Mucosa of rectum (tissue), 2 donors: ENCODE measurements at regions not wholly inside any gene's neighbourhood (a gene's known extent, or its start where the extent isn't known, plus 50 kb on each side); places are given as distances from the start of the nearest gene placed in this dataset.
"Not testable (repeated sequence)": the region's sequence is repeated elsewhere in the genome, so short reads cannot be mapped to it uniquely, and the experiment has no call there.

Experiments used
- H3K27ac ChIP-seq, 2 donors: one replicate each; pipeline ENCODE4 v1.7.0; 2013; ENCODE audit warnings: inconsistent platforms in 2 of 2, low read depth in 2 of 2, low read length in 2 of 2
- H3K27me3 ChIP-seq, 2 donors: one replicate each; pipeline ENCODE4 v1.7.0; 2013; ENCODE audit warnings: low read length in 2 of 2; ENCODE audit not compliant: control insufficient read depth in 2 of 2, insufficient read depth in 2 of 2
- H3K36me3 ChIP-seq, 2 donors: one replicate each; pipeline ENCODE4 v1.7.0; 2013; ENCODE audit warnings: low read length in 2 of 2; ENCODE audit not compliant: control insufficient read depth in 2 of 2, insufficient read depth in 2 of 2
- H3K4me1 ChIP-seq, 2 donors: one replicate each; pipeline ENCODE4 v1.7.0; 2013; ENCODE audit warnings: low read length in 2 of 2, mild to moderate bottlenecking in 1 of 2; ENCODE audit not compliant: control insufficient read depth in 2 of 2, insufficient read depth in 2 of 2
- H3K4me3 ChIP-seq, 2 donors: one replicate each; pipeline ENCODE4 v1.7.0; 2013; ENCODE audit warnings: low read length in 2 of 2
- H3K9ac ChIP-seq, 2 donors: one replicate each; pipeline ENCODE4 v1.7.0; 2013; ENCODE audit warnings: low read length in 2 of 2, low read depth in 1 of 2, mild to moderate bottlenecking in 1 of 2
- H3K9me3 ChIP-seq, 2 donors: one replicate each; pipeline ENCODE4 v1.7.0; 2013; ENCODE audit warnings: low read length in 2 of 2; ENCODE audit not compliant: control insufficient read depth in 2 of 2
- donor health status: healthy.
- donor health status: Normal muscosa, but diverticular disease.

DNA sequence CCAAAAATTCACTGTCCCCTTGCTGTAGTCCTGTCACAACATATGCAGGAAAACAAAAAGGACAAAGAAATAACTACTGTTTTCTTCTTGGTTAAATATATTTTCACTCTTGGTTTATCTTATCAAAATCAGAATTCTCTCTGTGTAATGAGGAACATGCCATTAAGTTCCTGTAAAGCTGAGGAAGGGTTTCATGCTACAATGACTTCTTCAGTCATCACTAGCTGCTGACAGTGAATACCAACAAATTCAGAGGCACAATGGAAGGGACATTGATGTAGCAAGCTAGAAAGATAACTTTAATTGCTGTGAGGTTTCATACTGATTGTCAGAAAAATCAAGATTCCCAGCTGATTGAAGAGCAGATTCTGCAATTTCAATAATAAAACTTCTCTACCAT, 782.9 kb upstream of the HTR2C start:
- no peaks in the 10 kb centered on the region for H3K4me1 ChIP-seq
- no peak overlapping the region for H3K27ac ChIP-seq
- no peak overlapping the region for H3K9ac ChIP-seq
- H3K9me3 ChIP-seq: no peaks in the 10 kb centered on the region
- no peaks in the 10 kb centered on the region for H3K36me3 ChIP-seq
- no peak overlapping the region for H3K4me3 ChIP-seq
- no peaks in the 10 kb centered on the region for H3K27me3 ChIP-seq

DNA sequence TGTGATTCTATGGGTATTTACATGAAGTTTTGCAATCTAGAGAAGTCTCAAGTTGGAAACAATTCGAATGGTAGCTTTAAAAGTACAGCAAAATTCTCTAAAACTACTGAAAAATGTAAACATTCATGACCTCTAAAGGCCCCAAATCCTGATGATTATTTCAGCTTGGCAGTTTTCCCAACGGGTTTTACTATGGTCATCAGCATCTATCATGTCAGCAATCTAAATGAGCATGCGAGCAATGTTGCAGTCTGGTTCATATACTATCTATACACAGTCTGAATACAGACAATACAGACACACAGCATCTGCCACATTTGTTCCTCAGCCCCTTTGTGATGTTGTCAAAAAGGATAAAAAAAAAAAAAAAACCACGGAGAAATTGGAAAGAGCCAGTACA, 790.3 kb upstream of the HTR2C start:
- Histone ChIP-seq H3K4me3 (no peak overlapping the region), H3K27me3 (no peaks in the 10 kb centered on the region), H3K9ac (no peak overlapping the region), H3K27ac (no peak overlapping the region), H3K36me3 (no peaks in the 10 kb centered on the region), H3K4me1 (no peaks in the 10 kb centered on the region), H3K9me3 (no peaks in the 10 kb centered on the region)

DNA sequence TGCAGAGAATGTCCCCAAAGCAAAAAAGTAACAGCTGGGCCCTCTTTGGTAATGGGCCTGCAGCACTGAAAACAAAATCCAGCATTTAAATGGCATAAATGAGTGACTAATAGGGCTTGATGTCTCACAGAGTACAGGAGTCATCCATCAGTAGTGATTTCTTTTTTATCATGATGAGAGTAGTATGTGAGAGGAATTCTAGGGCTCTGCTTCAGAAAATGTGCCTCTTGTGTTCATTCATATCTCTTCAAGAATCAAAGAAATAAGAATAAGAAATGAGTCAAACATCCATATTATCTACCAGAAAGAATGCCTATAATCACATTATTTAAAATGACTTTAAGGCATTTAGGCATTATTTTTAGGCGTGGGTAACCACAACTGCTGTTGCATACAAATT, 792.9 kb upstream of the HTR2C start:
- H3K4me1 ChIP-seq: no peaks in the 10 kb centered on the region
- no peaks in the 10 kb centered on the region for H3K9me3 ChIP-seq
- no peaks in the 10 kb centered on the region for H3K27me3 ChIP-seq
- H3K27ac ChIP-seq: no peak overlapping the region
- no peak overlapping the region for H3K4me3 ChIP-seq
- no peak overlapping the region for H3K9ac ChIP-seq
- H3K36me3 ChIP-seq: no peaks in the 10 kb centered on the region

DNA sequence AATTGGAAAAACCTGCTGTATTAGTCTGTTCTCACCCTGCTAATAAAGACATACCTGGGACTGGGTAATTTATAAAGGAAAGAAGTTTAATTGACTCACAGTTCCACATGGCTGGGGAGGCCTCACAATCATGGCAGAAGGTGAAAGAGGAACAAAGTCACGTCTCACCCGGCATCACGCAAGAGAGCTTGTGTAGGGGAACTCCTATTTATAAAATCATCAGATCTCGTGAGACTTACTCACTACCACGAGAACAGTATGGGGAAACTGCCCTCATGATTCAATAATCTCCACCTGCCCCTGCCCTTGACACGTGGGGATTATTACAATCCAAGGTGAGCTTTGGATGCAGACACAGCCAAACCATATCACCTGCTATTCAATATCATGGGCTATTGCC, 799.1 kb upstream of the HTR2C start:
- H3K9me3 ChIP-seq, H3K4me1 ChIP-seq, H3K36me3 ChIP-seq, H3K9ac ChIP-seq, H3K27ac ChIP-seq, H3K27me3 ChIP-seq, H3K4me3 ChIP-seq: not testable (repeated sequence)

DNA sequence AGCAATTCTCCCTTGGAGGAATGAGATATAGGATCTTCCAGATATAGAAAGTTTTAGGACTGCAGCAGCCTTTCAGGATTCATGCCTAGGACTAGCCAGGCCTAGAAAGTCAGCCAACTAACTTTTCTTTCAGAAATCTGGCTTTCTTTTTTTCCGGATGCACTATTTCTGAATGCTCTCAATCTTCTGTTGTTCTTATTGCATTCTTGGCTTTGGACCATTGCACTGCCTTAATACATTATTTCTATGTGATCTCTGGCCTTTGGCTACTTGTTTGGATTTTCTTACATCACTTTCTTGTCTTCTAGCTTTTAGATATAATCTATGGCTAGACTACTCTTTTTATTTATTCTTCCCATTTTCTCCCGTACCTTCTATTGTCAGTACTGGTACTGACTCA, 813.1 kb upstream of the HTR2C start:
- Histone ChIP-seq H3K4me3 (no peak overlapping the region), H3K36me3 (no peaks in the 10 kb centered on the region), H3K27me3 (peaks cover 2 to 4% of the 10 kb centered on the region in 2 donors), H3K4me1 (no peaks in the 10 kb centered on the region), H3K9ac (no peak overlapping the region), H3K9me3 (no peaks in the 10 kb centered on the region), H3K27ac (no peak overlapping the region)

DNA sequence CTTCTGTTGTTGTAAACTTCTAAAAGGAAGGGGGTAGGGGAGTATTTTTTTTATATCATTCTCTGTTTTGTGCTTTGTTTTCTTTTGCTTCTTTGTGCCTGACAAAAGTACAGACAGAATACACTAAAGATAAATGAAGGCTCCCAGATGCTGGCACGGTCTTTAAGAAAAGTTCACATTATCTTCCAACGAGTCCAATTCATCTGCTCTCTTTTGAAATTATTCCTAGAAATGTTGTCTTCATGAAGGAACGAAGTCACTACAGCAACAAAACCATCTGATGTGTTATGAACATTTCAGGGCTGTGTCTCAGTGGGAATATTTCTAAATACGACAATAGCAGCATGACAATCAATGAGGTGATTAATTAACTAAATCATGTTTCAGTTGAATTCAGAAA, 813.8 kb upstream of the HTR2C start:
- Histone ChIP-seq H3K4me1 (no peaks in the 10 kb centered on the region), H3K36me3 (no peaks in the 10 kb centered on the region), H3K9me3 (no peaks in the 10 kb centered on the region), H3K4me3 (no peak overlapping the region), H3K9ac (no peak overlapping the region), H3K27me3 (peaks cover 2 to 4% of the 10 kb centered on the region in 2 donors), H3K27ac (no peak overlapping the region)

DNA sequence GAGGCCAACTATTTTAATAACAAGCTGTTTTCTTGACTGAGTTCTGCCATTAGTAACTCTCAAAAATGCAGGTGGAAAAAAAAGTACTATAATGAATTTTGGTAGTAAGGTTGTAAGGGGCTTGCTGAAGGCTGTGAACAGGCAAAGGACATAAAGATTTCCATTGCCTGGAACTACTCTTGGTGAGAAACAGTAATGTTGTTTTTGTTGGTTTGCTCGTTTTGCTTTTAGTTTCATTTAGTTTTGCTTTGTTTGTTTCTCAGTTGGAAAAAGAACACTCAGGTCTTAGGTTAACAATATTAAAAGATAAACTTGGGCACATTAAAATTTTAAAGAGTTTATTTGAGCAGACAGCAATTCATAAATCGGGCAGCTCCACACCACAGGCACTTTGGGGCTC, 824.5 kb upstream of the HTR2C start:
- H3K4me3 ChIP-seq: no peak overlapping the region
- H3K27me3 ChIP-seq: no peaks in the 10 kb centered on the region
- H3K27ac ChIP-seq: no peak overlapping the region
- H3K9ac ChIP-seq: no peak overlapping the region
- H3K9me3 ChIP-seq: no peaks in the 10 kb centered on the region
- H3K36me3 ChIP-seq: no peaks in the 10 kb centered on the region
- H3K4me1 ChIP-seq: no peaks in the 10 kb centered on the region

DNA sequence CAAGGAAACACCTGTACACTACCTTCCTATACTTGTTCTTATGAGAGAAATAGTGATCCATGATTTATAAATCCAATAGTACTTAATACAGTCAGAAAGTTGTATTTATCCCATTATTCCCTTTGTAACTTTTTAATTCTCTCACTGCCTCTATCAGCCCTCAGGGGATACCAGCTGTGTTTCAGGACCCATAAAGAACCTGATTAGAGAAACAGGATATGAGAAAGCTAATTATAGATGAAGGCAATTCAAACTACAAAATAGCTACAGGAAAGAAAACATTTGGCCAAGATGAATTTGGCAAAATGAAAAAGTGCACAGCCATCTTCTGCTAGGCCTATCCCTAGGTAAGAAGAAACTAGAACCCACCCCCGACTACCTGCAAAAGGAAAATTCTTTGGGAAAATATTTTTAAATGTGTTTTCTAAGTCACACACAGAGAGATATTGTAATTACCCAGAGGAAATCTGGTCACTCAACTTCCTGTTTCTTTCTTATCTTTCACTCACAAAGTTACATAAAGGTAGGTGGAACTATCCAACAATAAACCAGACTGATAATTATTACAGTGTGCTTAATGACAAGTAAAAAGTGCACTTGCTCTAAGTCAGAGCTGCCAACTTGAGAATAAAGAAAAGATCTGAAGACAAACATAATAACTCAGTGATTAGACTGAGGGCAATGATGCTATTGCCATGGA, 836.5 kb upstream of the HTR2C start:
- H3K9me3 ChIP-seq: peaks cover 0 to 1% of the 10 kb centered on the region in 2 donors
- H3K27ac ChIP-seq: no peak overlapping the region
- H3K27me3 ChIP-seq: no peaks in the 10 kb centered on the region
- no peak overlapping the region for H3K4me3 ChIP-seq
- no peaks in the 10 kb centered on the region for H3K4me1 ChIP-seq
- no peaks in the 10 kb centered on the region for H3K36me3 ChIP-seq
- H3K9ac ChIP-seq: no peak overlapping the region

DNA sequence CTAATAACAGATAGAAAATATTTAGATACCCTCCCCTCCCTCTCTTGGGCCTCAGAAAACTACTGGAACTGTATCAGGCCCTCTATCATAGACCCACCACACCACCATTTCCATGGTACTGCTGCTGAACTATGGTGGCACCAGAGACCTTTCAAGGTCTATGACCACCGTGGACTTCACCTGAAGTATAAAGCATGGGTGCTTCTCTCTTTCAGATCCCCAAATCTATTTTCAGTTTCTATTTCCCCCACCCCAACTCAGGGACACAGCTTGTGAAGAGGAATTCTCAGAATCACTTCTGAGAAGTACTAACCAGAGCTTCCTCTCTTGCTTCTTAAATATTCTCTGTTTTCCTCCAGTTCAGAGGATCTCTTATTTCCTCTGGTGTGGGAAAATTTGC, 840.8 kb upstream of the HTR2C start:
- H3K4me1 ChIP-seq: no peaks in the 10 kb centered on the region
- no peaks in the 10 kb centered on the region for H3K9me3 ChIP-seq
- no peaks in the 10 kb centered on the region for H3K27me3 ChIP-seq
- no peak overlapping the region for H3K27ac ChIP-seq
- no peaks in the 10 kb centered on the region for H3K36me3 ChIP-seq
- H3K4me3 ChIP-seq: no peak overlapping the region
- H3K9ac ChIP-seq: no peak overlapping the region

DNA sequence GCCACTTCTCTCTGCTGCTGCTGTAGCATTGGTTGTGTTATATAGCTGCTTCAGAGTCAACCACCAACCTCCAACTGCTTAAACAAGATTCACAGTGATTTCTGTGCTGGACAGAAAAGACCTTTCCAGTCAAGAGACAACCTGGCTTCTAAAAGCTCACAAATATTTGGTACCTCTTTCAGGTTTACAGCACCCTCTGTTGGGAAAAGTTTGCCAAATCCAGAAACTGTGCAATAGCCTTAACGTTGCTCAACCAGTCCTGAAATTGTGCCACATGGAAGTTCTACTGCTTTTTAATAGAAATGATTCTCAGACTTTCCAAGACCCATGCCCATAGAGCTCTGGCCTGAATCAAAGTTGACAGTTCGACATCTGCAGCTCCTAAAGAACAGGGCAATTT, 842.1 kb upstream of the HTR2C start:
- Histone ChIP-seq H3K4me1 (no peaks in the 10 kb centered on the region), H3K27ac (no peak overlapping the region), H3K9me3 (no peaks in the 10 kb centered on the region), H3K36me3 (no peaks in the 10 kb centered on the region), H3K4me3 (no peak overlapping the region), H3K9ac (no peak overlapping the region), H3K27me3 (no peaks in the 10 kb centered on the region)

DNA sequence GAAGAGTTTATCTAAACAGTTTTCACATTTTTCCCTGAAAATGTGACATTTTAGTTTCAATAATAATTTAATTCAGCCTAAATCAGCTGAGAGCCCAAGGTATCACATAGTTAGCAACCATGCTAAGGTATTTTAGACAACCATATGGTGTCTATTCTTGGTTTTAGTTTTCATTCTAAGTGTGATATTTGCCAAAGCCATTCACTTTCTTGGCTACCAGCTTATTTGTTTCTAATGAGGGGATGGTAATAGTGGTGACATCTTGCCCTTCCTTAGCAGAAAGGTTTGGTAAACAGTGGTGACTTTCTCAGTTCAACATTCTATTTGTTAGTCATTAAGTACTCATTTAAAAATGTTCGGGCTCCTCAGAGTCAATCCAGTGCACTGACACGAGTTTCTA, 854.9 kb upstream of the HTR2C start:
- Histone ChIP-seq H3K9ac (no peak overlapping the region), H3K36me3 (no peaks in the 10 kb centered on the region), H3K9me3 (no peaks in the 10 kb centered on the region), H3K4me1 (no peaks in the 10 kb centered on the region), H3K27ac (no peak overlapping the region), H3K4me3 (no peak overlapping the region), H3K27me3 (no peaks in the 10 kb centered on the region)
